AG04449 (cell line): ENCODE measurements at regions not wholly inside any gene's neighbourhood (a gene's known extent, or its start where the extent isn't known, plus 50 kb on each side); places are given as distances from the start of the nearest gene placed in this dataset.
A peak's percentile ranks its signal among the peaks of the same experiment; 100 is the strongest.
"Not testable (repeated sequence)": the region's sequence is repeated elsewhere in the genome, so short reads cannot be mapped to it uniquely, and the experiment has no call there.

Experiments
- CTCF ChIA-PET: fragments of 350-600 bp; formaldehyde crosslinking; extraction: SDS; loops from one replicate; lab custom pipeline; 2021; ENCODE audit warnings: antibody characterized with exemption; lab: Yijun Ruan, JAX
- POLR2A ChIA-PET: fragments of 400-600, 350-600 bp; formaldehyde crosslinking; extraction: SDS; loops from one replicate; lab custom pipeline; 2020; ENCODE audit warnings: antibody characterized with exemption, inconsistent platforms; lab: Yijun Ruan, JAX
- DNase-seq: peaks from one replicate; pipeline ENCODE4 v3.0.0-alpha.2; 2010; ENCODE audit warnings: low read depth, low spot score
- H3K4me3 ChIP-seq: 2 replicates; pipeline ENCODE4 v1.5.1; 2011; ENCODE audit warnings: low read depth, mild to moderate bottlenecking, control low read depth, low read length
- TF ChIP-seq, protein P1 (sequence below): IDR thresholded peaks from one replicate; pipeline ENCODE4 v1.5.1; 2011; ENCODE audit warnings: mild to moderate bottlenecking, moderate library complexity, low read length, control low read depth, inconsistent platforms; ENCODE audit not compliant: insufficient read depth; ENCODE audit errors: missing control alignments

GRCh38 chr2:64807417-64807816 lies 153.7 kb upstream of the SERTAD2 start:
- CTCF ChIA-PET: interaction anchor here (3.2 kb wide), 1 partner anchor 25 kb away, joined by 28 read pairs; no protein-coding TSS in a partner anchor
- TF ChIP-seq, protein P1, sequence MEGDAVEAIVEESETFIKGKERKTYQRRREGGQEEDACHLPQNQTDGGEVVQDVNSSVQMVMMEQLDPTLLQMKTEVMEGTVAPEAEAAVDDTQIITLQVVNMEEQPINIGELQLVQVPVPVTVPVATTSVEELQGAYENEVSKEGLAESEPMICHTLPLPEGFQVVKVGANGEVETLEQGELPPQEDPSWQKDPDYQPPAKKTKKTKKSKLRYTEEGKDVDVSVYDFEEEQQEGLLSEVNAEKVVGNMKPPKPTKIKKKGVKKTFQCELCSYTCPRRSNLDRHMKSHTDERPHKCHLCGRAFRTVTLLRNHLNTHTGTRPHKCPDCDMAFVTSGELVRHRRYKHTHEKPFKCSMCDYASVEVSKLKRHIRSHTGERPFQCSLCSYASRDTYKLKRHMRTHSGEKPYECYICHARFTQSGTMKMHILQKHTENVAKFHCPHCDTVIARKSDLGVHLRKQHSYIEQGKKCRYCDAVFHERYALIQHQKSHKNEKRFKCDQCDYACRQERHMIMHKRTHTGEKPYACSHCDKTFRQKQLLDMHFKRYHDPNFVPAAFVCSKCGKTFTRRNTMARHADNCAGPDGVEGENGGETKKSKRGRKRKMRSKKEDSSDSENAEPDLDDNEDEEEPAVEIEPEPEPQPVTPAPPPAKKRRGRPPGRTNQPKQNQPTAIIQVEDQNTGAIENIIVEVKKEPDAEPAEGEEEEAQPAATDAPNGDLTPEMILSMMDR: peak; percentile 25
- no peak overlapping the region for H3K4me3 ChIP-seq
- POLR2A ChIA-PET: interaction anchor here (0.6 to 1.8 kb wide), 7 partner anchors 31 to 154 kb away, joined by 3 to 8 read pairs (median 4); partner anchors contain the start of gene SERTAD2
- peak; percentile 99 for DNase-seq

GRCh38 chr2:64808092-64808491 lies 154.4 kb upstream of the SERTAD2 start:
- no peak overlapping the region for H3K4me3 ChIP-seq
- CTCF ChIA-PET: interaction anchor here (1.3 to 3.2 kb wide), 3 partner anchors 13 to 162 kb away, joined by 7 to 28 read pairs (median 11); no protein-coding TSS in a partner anchor
- TF ChIP-seq, protein P1: no peak
- POLR2A ChIA-PET: interaction anchor here (1.1 to 1.8 kb wide), 5 partner anchors 30 to 155 kb away, joined by 3 to 8 read pairs (median 5); partner anchors contain the start of gene SERTAD2
- no peak for DNase-seq

DNA sequence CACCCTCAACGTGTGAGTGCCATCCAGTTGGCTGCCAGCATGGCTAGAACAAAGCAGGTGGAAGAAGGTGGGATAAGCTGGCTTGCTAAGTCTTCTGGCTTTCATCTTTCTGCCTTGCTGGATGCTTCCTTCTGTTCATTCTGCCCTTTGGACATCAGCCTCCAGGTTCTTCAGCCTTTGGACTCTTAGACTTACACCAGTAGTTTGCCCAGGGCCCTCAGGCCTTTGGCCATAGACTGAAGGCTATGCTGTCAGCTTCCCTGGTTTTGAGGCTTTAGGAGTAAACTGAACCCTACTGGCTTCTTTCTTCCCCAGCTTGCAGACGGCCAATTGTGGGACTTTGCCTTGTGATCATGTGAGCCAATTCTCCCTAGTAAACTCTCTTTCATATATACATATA lies 155.0 kb upstream of the SERTAD2 start:
- CTCF ChIA-PET: interaction anchor here (1.3 to 3.2 kb wide), 3 partner anchors 12 to 163 kb away, joined by 7 to 28 read pairs (median 11); no protein-coding TSS in a partner anchor
- POLR2A ChIA-PET: interaction anchor here (1.4 kb wide), 1 partner anchor 51 kb away, joined by 3 read pairs; no protein-coding TSS in a partner anchor
- H3K4me3 ChIP-seq: no peak overlapping the region
- TF ChIP-seq, protein P1: no peak
- no peak for DNase-seq

GRCh38 chr2:64809216-64809615 lies 155.5 kb upstream of the SERTAD2 start:
- ChIA-PET CTCF (interaction anchor here (1.3 to 2.5 kb wide), 2 partner anchors 12 to 163 kb away, joined by 7 to 11 read pairs; no protein-coding TSS in a partner anchor), POLR2A (no interaction called here)
- no peak overlapping the region for H3K4me3 ChIP-seq
- DNase-seq: no peak
- TF ChIP-seq, protein P1: no peak

DNA sequence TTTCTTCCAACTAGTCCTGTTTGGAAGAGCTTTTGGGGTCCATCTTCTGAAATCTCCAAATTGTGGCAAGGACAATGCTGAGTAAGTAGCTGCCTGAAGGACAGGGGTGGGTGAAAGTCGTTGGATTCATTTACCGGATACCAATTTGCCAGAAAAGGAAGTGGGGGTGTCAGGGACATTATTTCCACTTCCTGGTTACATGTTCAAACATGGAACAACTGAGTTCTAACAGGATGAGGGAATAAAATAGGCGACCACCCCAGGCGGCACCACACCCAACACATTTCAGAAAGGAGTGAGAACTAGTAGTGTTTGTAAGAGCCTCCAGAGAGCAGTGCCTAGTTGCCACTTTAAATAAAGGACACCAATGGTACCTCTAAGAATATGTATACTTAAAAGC lies 158.6 kb upstream of the SERTAD2 start:
- CTCF ChIA-PET: no interaction called here
- DNase-seq: no peak
- POLR2A ChIA-PET: no interaction called here
- TF ChIP-seq, protein P1: no peak
- H3K4me3 ChIP-seq: no peak overlapping the region

DNA sequence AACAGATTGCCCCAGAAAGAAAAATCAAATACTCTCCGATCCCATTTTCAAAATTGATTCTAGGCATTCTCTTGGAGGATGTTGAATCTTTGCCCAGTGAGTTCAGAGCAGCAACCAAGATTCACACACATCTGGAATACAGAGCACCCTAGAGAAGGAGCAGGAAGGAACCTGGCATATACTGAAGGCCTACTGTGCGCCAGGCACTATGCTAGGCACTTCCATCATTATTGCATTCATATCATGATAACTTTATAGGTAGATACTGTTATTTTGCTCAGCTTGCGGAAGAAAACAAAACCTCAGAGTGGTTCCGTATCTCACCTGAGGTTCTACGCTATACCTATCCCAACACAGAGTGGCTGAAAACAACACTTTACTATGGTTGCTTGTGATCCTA lies 160.3 kb upstream of the SERTAD2 start:
- H3K4me3 ChIP-seq: no peak overlapping the region
- no peak for DNase-seq
- TF ChIP-seq, protein P1: no peak
- ChIA-PET POLR2A (no interaction called here), CTCF (no interaction called here)

DNA sequence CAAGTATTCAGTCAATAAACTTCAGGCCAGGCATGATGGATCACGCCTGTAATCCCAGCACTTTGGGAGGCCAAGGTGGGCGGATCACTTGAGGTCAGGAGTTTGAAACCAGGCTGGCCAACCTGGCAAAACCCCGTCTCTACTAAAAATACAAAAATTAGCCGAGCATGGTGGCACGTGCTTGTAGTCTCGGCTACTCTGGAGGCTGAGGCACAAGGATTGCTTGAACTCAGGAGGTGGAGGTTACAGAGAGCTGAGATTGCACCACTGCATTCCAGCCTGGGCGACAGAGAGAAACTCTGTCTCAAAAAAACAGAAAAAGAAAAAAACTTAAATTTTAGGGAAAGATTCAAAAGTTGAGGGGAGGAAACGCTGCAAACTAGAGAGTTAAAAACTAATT lies 162.8 kb upstream of the SERTAD2 start:
- DNase-seq, POLR2A ChIA-PET, H3K4me3 ChIP-seq: not testable (repeated sequence)
- CTCF ChIA-PET: interaction anchor here (0.7 to 1.2 kb wide), 2 partner anchors 16 to 44 kb away, joined by 3 to 4 read pairs; no protein-coding TSS in a partner anchor
